ENCODE measurements at regions not wholly inside any gene's neighbourhood (a gene's known extent, or its start where the extent isn't known, plus 50 kb on each side); places are given as distances from the start of the nearest gene placed in this dataset.

DNA sequence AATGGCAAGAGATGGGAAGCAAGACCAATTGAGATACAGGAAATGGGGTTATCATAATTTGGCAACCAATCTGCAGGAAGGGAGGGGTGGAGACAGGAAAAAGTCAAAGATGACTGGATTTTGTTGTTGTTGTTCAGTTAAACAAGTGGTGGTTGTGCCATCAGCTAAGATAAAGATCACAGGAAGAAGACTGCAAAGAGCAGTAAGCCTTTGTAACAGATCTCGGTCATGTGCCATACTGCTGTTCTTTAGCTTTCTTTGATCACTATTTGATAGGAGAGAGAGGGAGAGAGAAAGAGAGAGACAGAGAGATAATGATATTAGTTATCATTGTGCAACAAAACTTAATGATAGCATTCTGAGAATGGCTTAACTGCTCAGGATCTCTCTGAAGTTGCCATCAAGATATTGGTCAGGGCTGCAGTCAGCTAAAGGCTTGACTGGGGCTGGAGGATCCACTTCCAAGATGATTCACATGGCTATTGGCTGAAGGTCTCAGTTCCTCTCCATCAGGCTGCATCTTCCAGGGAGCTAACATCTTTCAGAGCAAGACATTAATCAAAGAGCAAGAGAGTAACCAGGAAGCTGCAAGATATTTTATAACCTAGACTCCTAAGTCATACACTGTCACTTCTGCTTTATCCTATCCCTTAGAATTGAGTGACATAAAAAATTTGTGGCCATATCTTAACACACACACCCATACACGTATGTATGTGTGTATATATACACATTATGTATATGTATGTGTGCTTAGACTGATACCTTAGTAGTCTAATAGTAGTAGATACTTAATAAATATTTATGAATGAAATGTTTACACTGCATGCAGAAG lies 405.0 kb downstream of the SHISA9 start:
- Histone ChIP-seq H3K4me3 (ENCODE audit: low read depth, low read length) (no peak overlapping the region), H3K36me3 (ENCODE audit: control insufficient read depth, insufficient read depth, low read length) (no peaks in the 10 kb centered on the region), H3K27me3 (ENCODE audit: control insufficient read depth, insufficient read depth, low read length) (no peaks in the 10 kb centered on the region)
- FAIRE-seq = peak; percentile 7
- TF ChIP-seq, protein P1, sequence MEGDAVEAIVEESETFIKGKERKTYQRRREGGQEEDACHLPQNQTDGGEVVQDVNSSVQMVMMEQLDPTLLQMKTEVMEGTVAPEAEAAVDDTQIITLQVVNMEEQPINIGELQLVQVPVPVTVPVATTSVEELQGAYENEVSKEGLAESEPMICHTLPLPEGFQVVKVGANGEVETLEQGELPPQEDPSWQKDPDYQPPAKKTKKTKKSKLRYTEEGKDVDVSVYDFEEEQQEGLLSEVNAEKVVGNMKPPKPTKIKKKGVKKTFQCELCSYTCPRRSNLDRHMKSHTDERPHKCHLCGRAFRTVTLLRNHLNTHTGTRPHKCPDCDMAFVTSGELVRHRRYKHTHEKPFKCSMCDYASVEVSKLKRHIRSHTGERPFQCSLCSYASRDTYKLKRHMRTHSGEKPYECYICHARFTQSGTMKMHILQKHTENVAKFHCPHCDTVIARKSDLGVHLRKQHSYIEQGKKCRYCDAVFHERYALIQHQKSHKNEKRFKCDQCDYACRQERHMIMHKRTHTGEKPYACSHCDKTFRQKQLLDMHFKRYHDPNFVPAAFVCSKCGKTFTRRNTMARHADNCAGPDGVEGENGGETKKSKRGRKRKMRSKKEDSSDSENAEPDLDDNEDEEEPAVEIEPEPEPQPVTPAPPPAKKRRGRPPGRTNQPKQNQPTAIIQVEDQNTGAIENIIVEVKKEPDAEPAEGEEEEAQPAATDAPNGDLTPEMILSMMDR (IDR thresholded peaks at IDR 0.05; ENCODE audit: insufficient read depth, low read length, severe bottlenecking) = no peak
- DNase-seq (ENCODE audit: low read depth) = no peak

DNA sequence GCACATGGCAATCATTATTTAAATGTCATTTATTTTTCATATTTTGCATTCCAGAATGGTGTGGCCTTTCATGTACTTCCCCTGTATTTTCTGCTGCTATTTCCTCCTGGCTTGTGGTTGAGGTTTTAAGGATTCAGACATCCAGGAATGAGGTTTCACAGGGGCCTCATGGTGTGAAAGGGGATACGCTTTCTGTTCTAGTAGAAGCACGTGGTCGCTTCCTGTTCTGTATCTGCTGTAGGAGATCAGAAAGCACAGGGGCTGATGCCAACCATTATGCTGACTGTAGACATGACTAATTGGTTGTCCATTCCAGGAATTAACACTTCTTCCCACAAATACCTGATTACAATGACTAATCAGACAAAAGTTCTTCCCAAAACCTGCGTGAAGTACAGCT lies 405.9 kb downstream of the SHISA9 start:
- Histone ChIP-seq H3K4me3 (ENCODE audit: low read depth, low read length) (no peak overlapping the region), H3K27me3 (ENCODE audit: control insufficient read depth, insufficient read depth, low read length) (no peaks in the 10 kb centered on the region), H3K36me3 (ENCODE audit: control insufficient read depth, insufficient read depth, low read length) (no peaks in the 10 kb centered on the region)
- DNase-seq (ENCODE audit: low read depth) = peak; percentile 95
- FAIRE-seq = no peak
- TF ChIP-seq, protein P1 (IDR thresholded peaks at IDR 0.05; ENCODE audit: insufficient read depth, low read length, severe bottlenecking) = no peak

DNA sequence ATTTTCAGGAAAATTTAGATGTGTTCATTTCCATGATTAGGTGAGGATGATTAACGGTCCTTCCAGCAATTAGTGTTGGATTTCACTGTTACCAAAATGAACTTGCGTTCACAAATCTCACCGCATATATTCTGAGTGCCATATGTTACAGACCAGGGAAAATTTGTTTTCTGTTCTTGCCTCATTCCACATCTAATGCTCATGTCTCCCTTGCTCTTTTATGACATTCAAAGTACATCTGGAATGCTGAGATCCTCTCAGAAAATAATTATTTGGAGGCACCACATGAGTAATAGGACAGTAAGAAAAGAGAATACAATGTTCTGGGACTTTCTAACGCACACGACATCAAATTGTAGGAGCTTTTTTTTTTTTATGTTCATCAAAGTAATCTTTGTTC lies 406.5 kb downstream of the SHISA9 start:
- H3K4me3 ChIP-seq (ENCODE audit: low read depth, low read length) = no peak overlapping the region
- no peak for DNase-seq (ENCODE audit: low read depth)

DNA sequence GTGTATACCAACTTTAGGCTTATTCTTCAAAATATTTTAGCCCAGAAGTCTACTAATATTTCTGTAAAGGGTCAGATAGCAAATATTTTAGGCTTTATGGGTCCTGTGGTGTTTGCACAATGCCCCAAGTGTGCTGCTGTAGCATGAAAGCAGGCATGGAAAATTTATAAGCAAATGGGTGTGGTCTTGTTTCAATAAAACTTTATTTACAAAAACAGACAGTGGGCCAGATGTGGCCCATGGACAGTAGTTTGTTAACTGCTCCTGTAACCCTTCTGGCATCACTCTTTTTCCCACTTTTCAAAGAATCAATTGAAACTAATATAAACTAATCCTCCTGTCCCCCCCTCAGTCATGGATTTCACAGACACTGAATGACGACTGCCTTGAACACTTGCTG lies 410.7 kb downstream of the SHISA9 start:
- no peaks in the 10 kb centered on the region for H3K27me3 ChIP-seq (ENCODE audit: control insufficient read depth, insufficient read depth, low read length)
- no peak for FAIRE-seq
- no peak overlapping the region for H3K4me3 ChIP-seq (ENCODE audit: low read depth, low read length)
- no peak for DNase-seq (ENCODE audit: low read depth)
- TF ChIP-seq, protein P1 (IDR thresholded peaks at IDR 0.05; ENCODE audit: insufficient read depth, low read length, severe bottlenecking) = no peak
- no peaks in the 10 kb centered on the region for H3K36me3 ChIP-seq (ENCODE audit: control insufficient read depth, insufficient read depth, low read length)

More for the DNA sequence above, 406.5 kb downstream of the SHISA9 start:
- TF ChIP-seq, protein P1 (IDR thresholded peaks at IDR 0.05; ENCODE audit: insufficient read depth, low read length, severe bottlenecking) = no peak
- Histone ChIP-seq H3K36me3 (ENCODE audit: control insufficient read depth, insufficient read depth, low read length) (no peaks in the 10 kb centered on the region), H3K27me3 (ENCODE audit: control insufficient read depth, insufficient read depth, low read length) (no peaks in the 10 kb centered on the region)
- FAIRE-seq = no peak

DNA sequence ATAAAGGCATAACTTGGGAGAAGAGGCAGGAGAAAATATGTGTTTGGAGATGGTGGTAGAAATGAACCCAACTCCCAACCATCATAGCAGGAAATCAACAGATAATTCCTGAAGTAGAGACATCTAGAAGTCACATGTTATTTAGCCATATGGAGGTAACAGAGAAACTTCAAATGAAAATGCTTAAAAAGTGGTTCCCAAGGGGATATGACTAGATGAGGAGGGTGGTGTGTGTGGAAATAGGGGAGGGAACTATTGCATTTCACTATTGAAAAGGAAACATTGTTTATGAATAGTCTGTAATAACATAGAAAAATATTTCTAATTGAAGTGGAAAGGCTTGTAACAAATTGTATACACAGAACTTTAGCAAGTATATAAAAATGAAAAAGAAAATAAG lies 412.0 kb downstream of the SHISA9 start:
- FAIRE-seq (no peak), DNase-seq (ENCODE audit: low read depth) (no peak)
- Histone ChIP-seq H3K27me3 (ENCODE audit: control insufficient read depth, insufficient read depth, low read length) (no peaks in the 10 kb centered on the region), H3K4me3 (ENCODE audit: low read depth, low read length) (no peak overlapping the region), H3K36me3 (ENCODE audit: control insufficient read depth, insufficient read depth, low read length) (no peaks in the 10 kb centered on the region)
- TF ChIP-seq, protein P1 (IDR thresholded peaks at IDR 0.05; ENCODE audit: insufficient read depth, low read length, severe bottlenecking) = no peak

DNA sequence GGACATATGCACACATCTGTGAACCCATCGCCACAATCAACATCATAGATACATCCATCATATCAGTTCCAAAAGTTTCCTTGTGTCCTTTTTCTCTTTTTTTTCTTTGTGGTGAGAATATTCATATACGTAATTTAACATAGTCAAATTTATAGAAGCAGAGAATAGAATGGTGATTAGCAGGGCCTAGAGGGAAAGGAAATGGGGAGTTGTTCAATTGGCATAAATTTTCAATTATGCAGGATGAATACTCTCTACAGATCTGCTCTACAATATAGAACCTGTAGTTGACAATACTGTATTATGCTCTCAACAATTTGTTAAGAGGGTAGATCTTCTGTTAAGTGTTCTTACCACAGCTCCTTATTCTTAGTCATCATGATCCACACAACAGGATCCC lies 413.2 kb downstream of the SHISA9 start:
- no peak for FAIRE-seq
- no peak for DNase-seq (ENCODE audit: low read depth)
- no peaks in the 10 kb centered on the region for H3K36me3 ChIP-seq (ENCODE audit: control insufficient read depth, insufficient read depth, low read length)
- no peaks in the 10 kb centered on the region for H3K27me3 ChIP-seq (ENCODE audit: control insufficient read depth, insufficient read depth, low read length)
- TF ChIP-seq, protein P1 (IDR thresholded peaks at IDR 0.05; ENCODE audit: insufficient read depth, low read length, severe bottlenecking) = no peak
- no peak overlapping the region for H3K4me3 ChIP-seq (ENCODE audit: low read depth, low read length)

All from bronchial epithelial cell (primary cell).